NCI-H1436 (cell line): ENCODE measurements at regions not wholly inside any gene's neighbourhood (a gene's known extent, or its start where the extent isn't known, plus 50 kb on each side); places are given as distances from the start of the nearest gene placed in this dataset.

Source experiments
- DNase-seq: peaks from one replicate; lab custom pipeline; 2025; lab: John Stamatoyannopoulos, UW

GRCh38 chr11:82676483-82677094, 57.1 kb downstream of the FAM181B start:
- DNase-seq, result no peak

GRCh38 chr11:82675838-82676237, 57.8 kb downstream of the FAM181B start:
- DNase-seq, result no peak

GRCh38 chr11:82673631-82674030, 60.0 kb downstream of the FAM181B start:
- no peak for DNase-seq

GRCh38 chr11:82671451-82671850, 62.2 kb downstream of the FAM181B start:
- DNase-seq, result no peak

GRCh38 chr11:82663535-82663934, 70.1 kb downstream of the FAM181B start:
- no peak for DNase-seq

- no peak for DNase-seq
Measured at GRCh38 chr11:82653752-82654151, 79.9 kb downstream of the FAM181B start.

- DNase-seq, result no peak
Measured at GRCh38 chr11:82639251-82639650, 94.4 kb downstream of the FAM181B start.

- DNase-seq, result no peak
Measured at GRCh38 chr11:82636615-82637014, 97.0 kb downstream of the FAM181B start.

- no peak for DNase-seq
Measured at GRCh38 chr11:82634091-82634490, 99.6 kb downstream of the FAM181B start.

GRCh38 chr11:82631722-82632630, 101.7 kb downstream of the FAM181B start:
- no peak for DNase-seq

- no peak for DNase-seq
Measured at GRCh38 chr11:82610671-82611070, 123.0 kb downstream of the FAM181B start.

GRCh38 chr11:82606738-82607137, 126.9 kb downstream of the FAM181B start:
- no peak for DNase-seq

GRCh38 chr11:82601711-82602110, 132.0 kb downstream of the FAM181B start:
- DNase-seq, result no peak

GRCh38 chr11:82599836-82600235, 133.8 kb downstream of the FAM181B start:
- DNase-seq, result no peak

GRCh38 chr11:82586581-82586980, 147.1 kb downstream of the FAM181B start:
- no peak for DNase-seq

- DNase-seq, result no peak
Measured at GRCh38 chr11:82577246-82577645, 156.4 kb downstream of the FAM181B start.

GRCh38 chr11:82560836-82561235, 172.8 kb downstream of the FAM181B start:
- no peak for DNase-seq

GRCh38 chr11:82559609-82560008, 174.1 kb downstream of the FAM181B start:
- DNase-seq, result no peak

GRCh38 chr11:82557274-82557673, 176.4 kb downstream of the FAM181B start:
- DNase-seq, result no peak

GRCh38 chr11:82556210-82556609, 177.5 kb downstream of the FAM181B start:
- DNase-seq, result no peak

- DNase-seq, result no peak
Measured at GRCh38 chr11:82546661-82547557, 186.8 kb downstream of the FAM181B start.

GRCh38 chr11:82539669-82540068, 194.0 kb downstream of the FAM181B start:
- no peak for DNase-seq
